Ecto neural progenitor cell (in vitro differentiated cells): ENCODE measurements at regions not wholly inside any gene's neighbourhood (a gene's known extent, or its start where the extent isn't known, plus 50 kb on each side); places are given as distances from the start of the nearest gene placed in this dataset.

Source experiments
- DNase-seq: peaks from one replicate; pipeline ENCODE4 v3.0.0-alpha.2; 2018; ENCODE audit warnings: low spot score

DNA sequence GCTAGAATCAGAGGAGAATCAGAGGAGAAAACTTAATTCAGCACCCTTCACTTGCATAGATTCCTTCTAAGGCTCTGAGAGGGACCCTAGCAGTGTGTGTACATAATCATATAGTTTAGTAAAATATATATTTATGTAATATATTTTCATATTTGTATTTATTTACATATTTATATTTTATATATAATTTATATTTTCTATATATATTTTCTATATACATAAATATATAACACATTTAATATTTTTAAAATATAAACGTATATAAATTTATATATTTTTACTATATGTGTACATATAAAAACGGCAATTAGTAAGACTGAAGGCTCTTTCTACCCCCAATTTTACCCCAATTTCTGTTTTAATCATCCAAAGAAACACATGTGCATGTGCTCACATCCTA, 80.3 kb downstream of the NXPE2 start:
- no peak for DNase-seq

DNA sequence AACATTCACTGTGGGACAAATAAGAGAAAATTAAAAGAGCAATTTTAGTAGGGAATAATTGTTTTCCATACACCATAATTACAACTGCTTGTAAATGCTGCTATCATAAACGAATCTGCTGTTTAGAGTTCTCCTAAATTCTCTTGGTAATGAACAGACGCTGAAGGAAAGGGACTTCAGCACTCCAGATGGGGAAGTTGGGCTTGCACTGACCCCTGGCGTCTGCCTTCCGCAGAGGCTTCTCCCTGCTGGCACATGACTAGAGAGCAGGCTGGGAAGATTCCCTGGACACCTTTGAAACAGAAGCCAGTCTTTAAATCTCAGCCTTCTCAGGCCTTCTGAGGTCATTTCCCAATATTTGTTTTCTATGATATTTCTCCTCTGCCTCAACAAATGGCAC, 84.1 kb downstream of the NXPE2 start:
- DNase-seq = peak; percentile 75

DNA sequence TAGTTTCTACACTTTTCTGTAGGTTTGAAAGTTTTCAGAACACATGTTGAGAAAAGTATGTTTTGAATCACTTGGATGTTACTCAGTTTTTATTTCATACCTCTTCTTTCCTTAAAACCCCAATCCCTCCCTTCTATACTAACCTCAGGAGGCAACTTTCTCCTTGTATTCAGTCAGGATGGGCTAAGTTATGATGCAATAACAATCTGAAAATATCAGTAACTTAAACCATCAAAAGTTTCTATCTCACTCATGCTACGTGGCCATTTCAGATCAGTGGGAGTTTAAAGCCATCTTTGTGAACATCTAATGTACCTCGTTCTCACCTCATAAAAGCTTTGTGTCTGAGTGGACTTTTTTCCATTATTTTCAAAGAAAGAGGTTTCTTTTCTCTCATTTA, 86.2 kb downstream of the NXPE2 start:
- DNase-seq = no peak

DNA sequence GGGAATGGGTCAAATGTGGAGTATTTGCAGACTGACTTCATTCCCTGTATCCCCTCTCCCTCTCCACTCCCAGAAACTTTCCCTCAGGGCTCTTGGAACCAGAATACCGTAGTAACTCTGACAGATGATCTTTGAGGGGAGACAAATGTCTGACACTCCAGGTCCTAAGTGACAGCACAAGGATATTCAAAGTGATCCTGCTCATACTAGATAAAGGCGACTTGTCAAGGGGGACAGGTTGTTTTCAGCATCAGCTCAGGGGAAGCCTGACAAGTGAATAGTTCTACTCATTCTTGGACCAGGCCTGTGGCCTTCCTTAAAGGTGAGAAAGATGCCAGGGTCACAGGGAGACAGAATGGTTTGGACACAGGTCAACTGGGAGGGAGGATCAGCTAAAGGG, 92.8 kb downstream of the NXPE2 start:
- DNase-seq = no peak

DNA sequence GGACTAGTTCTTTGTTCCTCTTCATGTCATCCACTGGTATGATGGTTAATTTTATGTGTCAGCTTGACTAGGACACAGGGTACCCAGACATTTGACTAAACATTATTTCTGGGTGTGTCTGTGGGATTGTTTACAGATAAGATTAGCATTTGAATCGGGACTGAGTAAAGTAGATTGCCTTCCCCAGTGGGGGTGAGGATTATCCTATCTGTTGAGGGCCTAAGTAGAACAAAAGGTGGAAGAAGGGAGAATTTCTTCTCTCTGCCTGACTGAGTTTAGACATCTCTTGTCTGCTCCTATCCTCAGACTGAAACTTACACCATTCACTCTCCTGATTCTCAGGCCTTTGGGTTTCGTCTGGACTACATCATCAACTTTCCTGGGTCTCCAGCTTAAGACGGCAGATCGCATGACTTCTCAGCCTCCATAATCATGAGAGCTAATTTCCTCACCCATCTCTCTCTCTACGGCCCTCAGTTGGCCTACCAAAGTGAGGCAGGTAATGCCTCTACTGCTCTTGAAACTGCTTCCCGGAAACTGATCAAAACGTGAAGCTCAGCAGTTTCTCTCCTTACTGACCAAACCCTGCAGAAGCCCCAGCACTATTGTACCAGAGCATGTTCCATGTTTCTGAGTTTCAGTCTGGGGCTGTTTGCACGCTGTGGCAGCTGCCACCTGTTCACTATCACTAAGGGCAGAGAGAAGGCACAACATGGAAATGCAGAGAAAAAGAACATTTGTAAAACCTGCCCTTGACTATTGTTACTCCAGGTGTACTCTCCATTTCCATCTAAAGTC, 95.4 kb downstream of the NXPE2 start:
- DNase-seq = no peak

DNA sequence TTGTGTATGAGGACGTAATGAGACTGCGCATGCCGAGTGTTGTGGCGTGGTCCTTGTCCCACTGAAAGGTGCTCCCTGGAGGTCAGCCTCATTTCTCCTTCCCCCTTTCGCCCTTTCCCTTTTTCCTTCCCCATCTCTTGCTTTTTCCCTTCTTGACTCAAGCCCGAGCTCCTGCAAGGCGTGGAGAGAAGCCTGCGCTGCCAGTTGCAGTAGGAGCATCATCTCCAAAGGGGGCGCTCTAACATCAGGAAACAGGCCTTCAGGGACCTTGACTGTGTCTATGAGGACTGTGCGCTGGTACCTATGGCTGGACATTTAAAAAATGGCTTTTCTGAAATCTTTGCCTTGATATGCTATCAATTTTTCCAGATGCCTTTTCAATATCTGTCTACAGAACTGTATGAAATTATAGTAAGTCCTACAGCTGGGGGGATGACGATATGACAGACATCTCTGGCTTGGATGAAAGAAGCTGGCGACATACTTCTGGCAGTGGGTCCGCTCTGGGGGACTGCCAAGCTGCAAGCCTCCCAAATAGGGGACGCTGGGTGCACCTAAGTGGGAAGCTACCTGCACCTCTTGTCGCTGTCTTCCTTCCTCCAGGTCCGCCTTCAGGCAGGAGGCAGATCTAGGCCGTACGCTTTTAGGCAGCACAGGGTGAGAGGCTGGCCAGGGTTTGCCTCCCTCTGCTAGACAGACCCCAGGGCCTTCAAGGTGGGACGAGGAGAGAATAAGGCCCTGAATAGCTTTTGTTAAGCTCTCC, 96.5 kb downstream of the NXPE2 start:
- DNase-seq = peak; percentile 85

DNA sequence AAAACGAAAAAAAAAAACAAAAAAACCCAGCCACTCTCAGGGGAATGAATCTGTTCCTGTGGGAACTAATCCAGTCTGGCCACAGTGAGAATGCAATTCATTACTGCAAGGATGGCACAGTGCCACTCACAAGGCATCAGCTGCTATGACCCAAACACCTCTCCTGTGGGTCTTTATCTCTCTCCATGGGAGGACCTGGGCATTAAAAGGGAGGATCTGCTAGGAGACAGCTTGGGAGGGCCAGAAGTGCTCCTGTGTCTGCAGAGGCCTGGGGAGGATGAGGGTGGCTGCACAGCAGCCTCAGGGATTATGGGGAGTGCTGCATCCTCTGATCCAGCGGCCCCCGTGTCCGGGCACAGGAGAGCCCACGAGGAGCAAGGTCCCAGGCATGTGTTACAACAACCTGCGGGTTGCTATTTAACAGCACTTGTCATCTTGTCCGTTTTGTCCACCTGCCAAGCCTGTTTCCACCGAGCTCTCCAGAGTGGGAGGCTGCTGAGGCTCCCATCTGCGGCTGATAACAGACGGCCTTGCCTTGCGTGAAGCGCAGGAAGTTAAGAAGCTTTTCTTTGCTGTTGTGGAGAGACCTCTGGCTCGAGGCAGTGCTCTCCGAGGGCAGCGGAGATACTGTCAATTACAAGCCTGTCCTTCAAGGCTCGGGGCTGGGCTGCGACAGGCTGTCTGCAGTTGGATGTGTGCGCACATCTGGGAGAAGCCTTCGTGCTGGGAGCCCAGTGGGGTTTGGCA, 97.7 kb downstream of the NXPE2 start:
- no peak for DNase-seq

DNA sequence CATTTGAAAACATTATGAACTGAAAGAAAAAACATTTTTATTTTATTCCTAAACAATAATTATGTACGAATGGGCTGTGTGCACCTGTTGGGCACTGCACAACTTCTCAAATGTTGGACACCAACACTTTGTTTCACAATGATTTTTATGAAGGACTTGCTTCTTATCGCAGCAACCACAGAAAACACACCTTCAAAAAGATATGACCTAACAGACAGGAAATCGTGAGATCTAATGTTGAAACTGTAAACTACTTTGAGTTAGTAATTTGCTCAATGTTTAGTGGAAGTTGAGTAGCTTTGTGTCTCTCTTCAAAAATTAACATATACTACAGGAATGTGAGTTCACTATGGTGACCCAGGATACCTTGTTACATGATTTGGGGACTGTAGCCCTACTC, 98.6 kb downstream of the NXPE2 start:
- DNase-seq = no peak

DNA sequence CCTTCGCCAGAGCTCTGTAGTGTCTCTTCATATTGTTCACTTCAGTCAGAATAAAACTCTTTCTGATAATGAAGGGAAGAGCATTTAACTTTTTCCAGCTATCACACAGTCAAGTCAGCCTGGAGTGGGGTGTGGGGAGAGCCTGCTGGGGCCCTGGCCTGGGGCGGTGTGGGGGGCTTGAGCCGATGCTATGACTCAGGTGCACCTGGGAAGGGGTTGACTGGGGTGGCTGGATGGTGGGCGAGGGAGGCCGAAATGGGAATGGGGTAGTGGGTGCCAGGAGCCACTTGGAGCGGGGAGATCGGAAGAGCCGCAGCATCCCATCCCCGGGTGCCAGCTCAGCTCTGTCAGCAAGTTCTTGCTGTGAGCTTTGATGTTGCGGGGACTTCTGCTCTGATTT, 100.9 kb downstream of the NXPE2 start:
- DNase-seq = no peak

DNA sequence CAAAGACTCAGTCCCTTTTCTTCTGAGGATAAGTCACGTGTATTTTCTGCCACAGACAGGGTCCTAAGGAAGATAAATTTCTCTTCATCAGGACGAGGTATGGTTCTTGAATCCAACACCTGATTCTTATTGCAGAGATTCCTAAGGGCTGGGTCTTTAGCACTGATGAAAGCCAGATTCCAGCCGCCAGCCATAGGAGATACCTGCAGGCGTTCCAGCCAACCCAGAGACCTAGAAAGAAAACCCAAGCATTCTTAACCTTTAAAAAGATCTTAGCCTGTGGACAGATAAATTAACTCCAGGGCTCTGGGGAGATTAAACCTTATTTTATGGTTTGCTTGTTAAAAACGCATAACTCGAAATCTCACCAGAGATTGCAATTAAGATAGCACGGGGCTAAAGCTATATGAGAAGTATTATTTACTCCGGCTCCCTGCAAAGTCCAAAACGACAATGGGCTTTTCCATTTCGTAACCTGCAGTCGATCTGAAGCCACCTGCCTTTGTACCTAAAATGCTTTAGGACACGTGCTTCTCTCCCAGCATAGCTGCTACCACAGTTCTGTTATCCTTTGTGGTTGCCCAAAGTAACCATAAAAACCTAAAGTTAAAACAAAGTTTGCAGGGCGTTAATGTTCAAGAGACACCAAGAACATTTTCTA, 104.5 kb downstream of the NXPE2 start:
- DNase-seq = no peak

DNA sequence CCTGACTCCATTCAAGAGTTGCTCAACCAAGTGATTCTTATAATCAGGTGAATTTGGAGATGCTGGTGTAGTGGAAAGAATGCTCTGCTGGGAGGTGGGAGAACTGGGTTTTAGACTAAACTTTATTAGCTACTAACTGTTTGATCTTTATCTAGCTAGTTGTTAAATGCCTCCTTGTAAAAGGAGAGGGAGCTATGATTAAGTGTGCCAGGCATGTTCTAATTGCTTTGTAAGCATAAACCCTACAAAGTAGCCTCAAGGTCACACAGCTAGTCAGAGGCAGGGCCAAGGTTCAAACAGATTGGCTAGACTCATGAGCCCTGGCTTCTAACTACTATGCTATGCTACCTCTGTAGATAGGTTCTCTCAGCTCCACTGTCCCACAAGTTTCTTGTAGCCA, 105.5 kb downstream of the NXPE2 start:
- no peak for DNase-seq

DNA sequence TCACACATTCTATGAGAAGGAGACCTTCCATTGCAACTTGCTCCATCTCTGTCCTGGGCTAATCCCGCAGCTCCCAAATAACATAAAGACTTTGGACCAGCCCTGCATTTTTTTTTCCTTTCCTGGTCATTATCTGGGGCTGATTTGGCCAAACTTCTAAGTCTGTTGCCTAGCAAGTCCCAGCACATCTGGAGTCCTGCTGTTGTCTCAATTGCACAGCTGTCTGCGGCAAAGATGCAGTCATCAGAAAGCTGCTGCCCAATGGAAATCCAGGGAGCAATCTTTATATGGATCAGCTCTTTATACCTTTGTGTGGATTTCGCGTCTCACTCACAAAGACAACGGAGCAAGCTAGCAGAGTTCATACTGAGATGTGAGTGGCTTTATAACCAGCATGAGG, 105.9 kb downstream of the NXPE2 start:
- DNase-seq = no peak

DNA sequence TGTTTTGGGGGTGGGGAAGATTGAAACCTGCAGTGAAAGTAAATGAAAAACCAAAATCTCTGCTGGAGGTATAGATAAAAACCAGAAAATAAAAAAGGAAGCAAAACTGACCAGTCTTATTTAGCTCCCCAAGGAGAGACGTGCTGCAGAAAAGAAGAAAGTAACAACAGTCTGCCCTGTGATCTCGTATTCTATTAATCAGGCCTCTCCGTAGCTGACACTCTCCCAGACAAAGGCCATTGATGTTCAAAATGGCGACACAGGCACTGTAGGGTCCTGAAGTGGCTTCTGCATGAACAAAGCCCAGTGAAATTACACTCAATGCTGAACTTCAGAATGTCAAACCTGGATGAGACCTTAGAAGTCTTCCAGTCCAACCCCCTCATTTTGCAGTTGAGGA, 106.6 kb downstream of the NXPE2 start:
- no peak for DNase-seq

DNA sequence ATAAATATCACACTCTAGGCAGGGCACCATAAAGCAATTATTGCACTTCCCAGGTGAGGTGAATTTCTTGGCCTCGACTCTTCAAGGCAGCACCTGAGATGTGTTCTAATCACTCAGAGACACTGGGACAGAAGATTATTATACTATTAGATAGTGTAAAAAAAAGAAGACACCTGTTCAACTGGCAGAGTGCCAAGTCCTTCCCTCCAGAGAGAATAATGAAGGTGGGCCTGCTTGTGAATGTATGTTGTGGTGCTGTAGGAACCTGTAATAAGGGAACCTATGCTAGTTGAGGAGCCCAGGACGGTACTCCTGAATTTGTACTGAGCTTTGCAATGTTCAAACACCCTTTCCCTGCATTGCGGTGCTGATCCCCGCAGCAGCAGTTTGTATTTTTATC, 107.5 kb downstream of the NXPE2 start:
- DNase-seq = no peak

DNA sequence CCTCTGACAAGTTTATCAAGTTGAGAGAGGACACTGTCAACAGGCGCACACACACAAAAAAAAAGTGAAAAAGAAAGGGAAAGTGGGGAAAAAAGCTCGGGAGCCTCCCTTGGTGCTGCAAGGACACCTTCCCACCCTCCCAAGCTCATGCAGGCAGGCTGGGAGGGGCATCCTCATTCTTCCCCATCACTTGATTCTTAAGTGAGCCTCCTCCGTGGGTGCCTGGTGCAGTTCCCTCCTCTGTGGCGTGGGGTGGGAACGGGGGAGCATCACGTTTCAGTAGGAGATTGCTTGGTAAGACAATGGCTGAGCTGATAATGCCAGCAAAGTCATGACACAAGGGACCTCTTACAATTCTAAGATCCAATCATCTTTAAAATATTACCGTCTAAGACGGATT, 108.8 kb downstream of the NXPE2 start:
- no peak for DNase-seq

DNA sequence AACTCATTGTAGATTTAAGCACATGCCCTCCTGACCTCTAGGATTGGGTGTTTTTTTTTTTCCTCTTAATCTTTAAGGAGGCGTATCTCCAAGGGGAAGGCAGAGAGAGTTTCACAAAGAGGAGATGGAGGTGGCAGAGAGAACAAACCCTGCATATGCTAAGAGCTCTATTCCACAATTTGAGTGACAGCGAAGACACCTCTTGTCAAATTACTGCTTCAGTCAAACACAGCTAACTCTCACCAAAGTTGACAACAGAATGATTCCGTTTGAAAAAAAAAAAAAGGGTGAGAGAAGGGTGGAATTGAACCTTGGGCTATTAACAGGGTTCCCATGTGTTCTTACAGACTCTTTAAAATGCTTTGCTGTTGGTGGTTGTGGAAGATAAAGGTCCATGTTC, 112.6 kb downstream of the NXPE2 start:
- no peak for DNase-seq

DNA sequence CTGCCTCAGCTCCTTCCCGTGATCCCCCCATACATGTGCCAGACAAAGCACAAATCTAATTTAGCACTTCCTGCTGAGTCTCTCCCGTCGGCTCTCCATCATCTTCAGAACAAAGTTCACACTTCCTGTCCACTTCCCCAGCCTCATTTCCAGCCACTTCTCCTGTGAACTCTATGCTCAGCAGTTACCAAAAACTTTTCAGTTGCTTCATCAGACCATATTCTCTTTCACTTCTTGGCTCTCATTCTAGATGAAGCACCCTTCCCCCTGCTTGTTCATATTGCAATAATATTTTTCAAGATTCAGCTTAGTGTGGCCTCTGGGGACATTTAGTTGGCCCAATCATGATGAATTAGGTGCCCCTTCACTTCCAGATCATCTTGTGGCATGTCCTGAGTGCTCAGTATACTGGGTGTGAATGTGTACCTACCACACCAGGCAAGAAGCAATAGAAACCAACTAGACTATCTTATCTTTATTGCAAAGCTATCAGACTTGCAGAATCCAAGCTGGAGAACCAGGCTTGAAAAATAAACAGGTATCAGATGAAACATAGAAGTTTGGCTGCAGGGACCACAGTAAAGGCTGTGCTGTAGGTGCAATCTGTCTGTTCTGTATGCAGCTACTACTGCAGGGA, 115.8 kb downstream of the NXPE2 start:
- DNase-seq = no peak

DNA sequence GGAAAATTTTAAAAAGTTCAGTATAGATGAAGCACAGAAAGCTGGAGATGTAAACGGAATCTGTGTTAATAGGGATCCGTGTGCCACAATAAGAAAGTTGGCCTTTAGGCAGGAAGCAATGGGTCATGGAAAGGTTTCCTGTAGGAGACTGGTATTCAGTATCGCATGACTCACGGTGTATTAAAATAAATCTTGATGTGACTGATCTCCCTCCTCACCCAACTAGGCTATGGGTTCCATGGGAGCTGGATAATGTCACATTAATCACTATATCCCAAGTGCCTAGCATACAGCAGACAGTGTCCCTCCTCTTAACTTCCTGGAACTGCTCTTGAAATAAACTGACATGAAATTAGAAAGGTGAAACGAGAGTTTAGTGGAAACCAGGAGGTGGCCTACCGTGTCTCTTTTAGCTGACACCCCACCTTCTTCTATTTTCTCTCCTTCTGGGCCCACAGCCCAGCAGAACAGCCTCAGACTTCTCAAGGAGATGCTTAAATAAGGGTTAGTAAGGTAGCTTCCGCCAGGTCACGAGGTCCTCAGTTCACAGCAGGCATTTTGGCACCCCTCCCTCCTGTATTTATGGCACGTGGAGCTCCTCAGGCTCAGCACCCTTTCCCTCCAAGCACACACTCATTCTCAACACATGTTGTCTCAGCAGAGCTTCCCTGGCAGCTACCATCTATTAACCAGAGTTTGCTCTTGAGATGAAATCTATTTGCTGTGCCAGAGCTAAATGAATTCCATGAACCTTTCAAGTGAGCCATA, 118.8 kb downstream of the NXPE2 start:
- DNase-seq = no peak

DNA sequence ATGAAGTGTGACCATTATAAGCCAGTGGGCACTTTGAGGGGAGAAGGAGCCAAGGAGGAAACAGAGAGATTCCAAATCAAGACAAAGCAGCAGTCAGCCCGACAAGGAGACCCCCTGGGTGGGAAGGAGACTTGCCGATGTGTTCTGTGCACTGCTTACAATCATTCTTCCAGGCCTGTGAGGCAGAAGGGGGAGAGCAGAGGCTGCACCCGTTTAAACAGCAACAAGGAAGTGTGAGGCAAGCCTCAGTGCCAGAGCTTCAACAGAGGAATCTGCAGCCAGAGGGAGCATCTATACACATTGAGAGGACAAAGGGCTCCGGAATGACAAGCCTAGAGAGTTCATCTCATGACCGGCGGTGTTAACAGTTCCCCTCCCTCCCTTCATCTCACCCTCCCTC, 121.1 kb downstream of the NXPE2 start:
- no peak for DNase-seq

DNA sequence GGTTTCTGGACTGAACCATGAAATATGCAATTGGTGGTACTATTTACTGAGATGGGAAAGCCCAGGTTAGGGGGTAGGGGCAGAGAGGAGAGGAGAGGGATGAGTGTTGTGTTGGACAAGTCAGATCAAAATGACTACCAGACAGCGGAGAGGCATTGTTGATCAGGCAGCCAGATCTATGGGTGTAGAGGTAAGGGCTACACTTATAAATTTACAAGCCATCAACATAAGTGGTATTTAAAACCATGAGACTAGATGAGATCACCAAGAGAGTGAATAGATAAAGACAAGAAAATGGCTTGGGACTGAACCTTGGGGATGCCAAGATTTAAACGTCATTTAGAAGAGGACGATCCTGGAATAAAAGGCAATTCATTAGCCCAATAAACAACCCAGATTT, 123.4 kb downstream of the NXPE2 start:
- DNase-seq = no peak

DNA sequence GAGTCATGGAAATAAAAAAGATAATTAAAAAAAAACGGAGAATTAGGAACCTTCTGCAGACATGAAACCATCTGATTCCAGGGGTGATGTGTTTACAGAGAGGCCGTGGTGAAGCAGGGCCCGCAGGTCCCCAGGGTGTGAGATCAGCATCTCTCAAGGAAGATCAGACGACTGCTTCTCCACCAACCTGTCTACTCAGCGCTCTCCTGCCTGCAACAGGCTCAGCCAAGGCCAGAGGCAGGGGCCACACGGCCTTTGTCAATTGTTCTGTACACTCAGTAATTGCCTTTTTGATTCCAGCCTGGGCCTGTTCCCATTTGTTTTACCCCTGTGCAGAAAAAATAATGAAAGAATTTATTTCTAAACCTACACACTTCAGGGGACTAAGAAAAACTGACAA, 124.6 kb downstream of the NXPE2 start:
- DNase-seq = no peak
